ENCODE measurements at regions not wholly inside any gene's neighbourhood (a gene's known extent, or its start where the extent isn't known, plus 50 kb on each side); places are given as distances from the start of the nearest gene placed in this dataset.

DNA sequence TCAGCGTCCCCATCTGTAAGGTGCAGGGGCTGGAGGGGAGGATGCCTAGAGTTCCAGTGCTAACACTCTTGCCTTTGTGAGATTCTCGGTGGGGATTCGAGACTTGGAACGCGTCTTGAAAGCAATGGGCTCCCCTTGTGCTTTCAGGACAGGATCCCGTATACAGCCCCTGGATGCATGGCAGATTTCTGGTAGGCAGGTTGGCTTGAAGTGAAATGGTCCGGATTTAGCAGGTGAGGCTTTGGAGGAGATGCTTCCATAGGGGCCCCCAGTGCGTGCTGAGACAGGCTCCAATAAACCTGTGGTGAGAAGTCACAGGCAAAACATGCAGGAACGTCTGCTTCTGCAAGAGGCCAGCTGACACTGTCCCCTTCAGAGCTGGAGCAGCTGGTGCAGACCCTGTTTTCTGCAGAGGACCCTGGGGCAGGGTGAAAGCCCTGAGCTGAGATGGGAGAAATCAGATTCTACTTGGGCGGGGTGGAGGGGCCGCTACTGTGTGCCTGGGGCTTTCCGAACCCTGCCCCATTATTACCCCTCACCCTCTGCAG lies 270.4 kb downstream of the PTPRU start:
- ATAC-seq (replicated peaks in 1 of 2): no peak
- no peaks in the 10 kb centered on the region for H3K36me3 Mint-ChIP-seq (ENCODE audit: insufficient read depth in 2 of 2)
- no peak overlapping the region for H3K27ac Mint-ChIP-seq
- H3K4me1 Mint-ChIP-seq (ENCODE audit: low read depth): no peaks in the 10 kb centered on the region
- no peak overlapping the region for H3K4me3 Mint-ChIP-seq
- DNase-seq: no peak
- peaks cover 17% of the 10 kb centered on the region for H3K27me3 Mint-ChIP-seq (ENCODE audit: low read depth)
- peaks cover 0 to 2% of the 10 kb centered on the region in 2 donors for H3K9me3 Mint-ChIP-seq

DNA sequence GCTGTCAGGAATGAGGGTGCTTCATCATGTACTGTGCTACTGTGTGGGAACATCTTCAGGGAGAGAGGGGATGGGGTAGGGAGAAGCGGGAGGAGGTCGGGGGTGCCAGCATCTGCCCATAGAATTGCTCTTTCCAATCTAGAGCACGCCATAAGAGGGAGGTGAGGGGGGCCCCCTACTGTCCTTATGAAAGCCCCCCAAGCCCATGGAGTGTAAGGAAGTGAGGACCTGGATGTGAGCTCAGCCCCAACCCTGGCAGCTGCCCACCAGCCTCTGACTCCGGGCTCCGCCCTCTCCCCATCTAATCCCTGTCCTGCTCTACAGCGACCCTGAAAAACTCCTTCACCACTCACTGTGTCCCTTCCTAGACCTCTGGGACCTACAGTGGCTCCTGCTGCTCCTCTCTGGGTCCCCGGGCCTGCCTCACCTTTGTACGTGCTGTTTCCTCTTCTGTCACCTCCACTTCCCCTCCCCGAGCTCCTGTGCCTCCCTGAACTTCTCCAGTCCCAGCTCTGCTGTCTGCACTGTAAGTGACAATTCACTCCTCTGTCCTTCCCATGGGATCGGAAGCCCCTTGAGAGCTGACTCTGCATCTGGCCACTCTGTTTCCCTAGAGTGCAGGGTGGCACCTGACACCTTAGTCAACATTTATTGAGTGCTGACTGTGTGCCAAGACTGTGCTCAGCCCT lies 269.4 kb downstream of the PTPRU start:
- no peaks in the 10 kb centered on the region for H3K4me1 Mint-ChIP-seq (ENCODE audit: low read depth)
- peaks cover 17% of the 10 kb centered on the region for H3K27me3 Mint-ChIP-seq (ENCODE audit: low read depth)
- H3K36me3 Mint-ChIP-seq (ENCODE audit: insufficient read depth in 2 of 2): no peaks in the 10 kb centered on the region
- H3K4me3 Mint-ChIP-seq: no peak overlapping the region
- H3K9me3 Mint-ChIP-seq: no peaks in the 10 kb centered on the region
- H3K27ac Mint-ChIP-seq: no peak overlapping the region
- ATAC-seq (replicated peaks in 1 of 2) (no peak), DNase-seq (no peak)

DNA sequence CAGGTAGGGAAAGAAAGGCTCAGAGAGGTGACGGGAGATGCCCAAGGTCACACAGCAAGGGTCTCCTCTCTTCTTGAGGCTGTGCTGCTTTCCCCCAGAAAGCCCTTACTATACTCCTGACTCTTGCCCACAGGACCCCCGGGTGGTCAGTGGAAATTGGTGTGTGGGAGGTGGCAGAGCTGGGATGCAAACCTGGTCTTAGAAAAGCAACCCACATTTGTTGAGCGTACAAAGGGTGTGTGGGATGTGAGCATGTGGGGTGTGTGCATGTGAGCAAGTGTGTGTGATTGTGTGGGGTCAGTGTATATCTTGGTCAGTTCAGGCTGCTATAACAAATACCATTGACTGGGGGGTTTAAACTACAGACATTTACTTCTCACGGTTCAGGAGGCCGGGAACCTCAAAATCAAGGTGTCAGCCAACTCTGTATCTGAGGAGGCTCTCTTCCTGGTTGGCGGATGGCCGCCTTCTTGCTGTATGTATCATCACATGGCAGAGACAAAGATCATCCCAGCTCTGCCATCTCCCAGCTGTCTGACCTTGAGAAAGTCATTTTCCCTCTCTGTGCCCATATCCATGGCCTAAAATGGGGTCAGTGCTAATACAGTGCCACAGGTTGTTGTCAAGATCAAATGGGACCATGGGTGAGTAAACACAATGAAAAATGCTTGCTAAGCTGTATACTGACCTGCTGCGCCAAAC lies 268.5 kb downstream of the PTPRU start:
- peaks cover 19% of the 10 kb centered on the region for H3K27me3 Mint-ChIP-seq (ENCODE audit: low read depth)
- no peaks in the 10 kb centered on the region for H3K36me3 Mint-ChIP-seq (ENCODE audit: insufficient read depth in 2 of 2)
- H3K9me3 Mint-ChIP-seq: no peaks in the 10 kb centered on the region
- H3K27ac Mint-ChIP-seq: no peak overlapping the region
- H3K4me1 Mint-ChIP-seq (ENCODE audit: low read depth): no peaks in the 10 kb centered on the region
- DNase-seq (no peak), ATAC-seq (replicated peaks in 1 of 2) (no peak)
- H3K4me3 Mint-ChIP-seq: no peak overlapping the region

DNA sequence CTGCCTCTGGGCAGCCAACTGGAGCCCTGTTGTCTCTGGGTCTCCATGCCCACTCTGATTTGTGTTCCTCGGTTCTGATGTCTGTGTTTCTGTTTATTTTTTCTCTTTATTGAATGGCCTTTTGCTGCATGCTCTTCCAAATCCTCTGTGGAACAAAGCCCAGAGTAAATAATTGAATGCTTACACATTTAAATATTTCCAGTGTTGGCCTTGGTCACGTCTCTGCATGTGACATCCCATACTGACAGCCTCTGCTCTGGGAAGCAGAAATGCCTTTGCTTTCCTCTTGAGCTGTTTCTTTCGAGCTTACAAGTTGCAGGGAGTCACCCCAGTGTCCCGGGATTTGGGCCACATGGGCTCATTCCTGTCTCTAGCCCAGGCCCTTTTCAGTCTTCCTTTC lies 267.9 kb downstream of the PTPRU start:
- no peak for DNase-seq
- no peak overlapping the region for H3K4me3 Mint-ChIP-seq
- peaks cover 26% of the 10 kb centered on the region for H3K27me3 Mint-ChIP-seq (ENCODE audit: low read depth)
- H3K4me1 Mint-ChIP-seq (ENCODE audit: low read depth): no peaks in the 10 kb centered on the region
- no peaks in the 10 kb centered on the region for H3K9me3 Mint-ChIP-seq
- ATAC-seq (replicated peaks in 1 of 2): no peak
- no peak overlapping the region for H3K27ac Mint-ChIP-seq
- no peaks in the 10 kb centered on the region for H3K36me3 Mint-ChIP-seq (ENCODE audit: insufficient read depth in 2 of 2)

DNA sequence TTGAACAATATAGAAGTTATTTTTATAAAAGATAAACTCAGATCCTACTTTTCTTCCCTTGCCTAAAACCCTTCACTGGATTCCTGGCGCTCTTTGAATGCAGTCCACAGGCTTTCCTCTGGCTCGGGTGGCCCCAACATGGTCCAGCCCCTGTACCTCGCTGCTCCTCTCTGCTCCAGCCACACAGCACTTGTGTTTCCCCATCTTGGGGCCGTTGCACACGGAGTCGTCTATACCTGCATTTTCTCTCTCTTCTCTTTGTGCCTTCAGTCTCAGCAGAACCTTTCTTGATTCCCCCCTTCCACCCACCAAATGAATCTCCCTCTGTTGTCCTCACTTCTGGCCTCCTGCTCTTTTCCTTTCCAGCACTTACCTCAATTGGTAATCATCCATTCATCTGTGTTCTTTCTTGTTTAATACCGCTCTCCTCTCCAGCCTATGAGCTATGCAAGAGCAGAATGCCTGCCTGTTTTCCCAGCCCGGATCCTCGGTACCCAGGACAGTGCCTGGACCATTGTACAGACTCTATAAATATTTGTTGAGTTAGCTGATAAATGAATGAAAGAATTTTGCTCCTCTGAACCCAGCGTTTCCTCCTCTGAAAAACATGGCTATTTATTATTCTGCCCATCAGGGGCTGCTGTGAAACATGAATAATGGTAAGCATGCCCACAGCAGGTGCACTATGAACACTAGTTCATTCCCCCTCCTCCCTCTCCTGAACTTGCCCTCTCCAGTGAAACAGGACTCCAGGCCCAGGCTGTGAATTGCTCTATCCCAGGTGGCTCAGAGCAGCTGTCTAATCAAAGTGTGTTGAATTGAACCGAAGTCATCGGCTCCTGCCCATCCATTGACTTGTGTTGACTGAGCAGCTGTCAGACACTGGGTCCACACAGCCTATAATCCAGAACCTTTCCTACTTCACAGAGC lies 266.9 kb downstream of the PTPRU start:
- Mint-ChIP-seq H3K4me3 (no peak overlapping the region), H3K4me1 (ENCODE audit: low read depth) (no peaks in the 10 kb centered on the region), H3K9me3 (no peaks in the 10 kb centered on the region), H3K36me3 (ENCODE audit: insufficient read depth in 2 of 2) (no peaks in the 10 kb centered on the region), H3K27me3 (ENCODE audit: low read depth) (peaks cover 27% of the 10 kb centered on the region), H3K27ac (no peak overlapping the region)
- ATAC-seq (replicated peaks in 1 of 2) (no peak), DNase-seq (no peak)

DNA sequence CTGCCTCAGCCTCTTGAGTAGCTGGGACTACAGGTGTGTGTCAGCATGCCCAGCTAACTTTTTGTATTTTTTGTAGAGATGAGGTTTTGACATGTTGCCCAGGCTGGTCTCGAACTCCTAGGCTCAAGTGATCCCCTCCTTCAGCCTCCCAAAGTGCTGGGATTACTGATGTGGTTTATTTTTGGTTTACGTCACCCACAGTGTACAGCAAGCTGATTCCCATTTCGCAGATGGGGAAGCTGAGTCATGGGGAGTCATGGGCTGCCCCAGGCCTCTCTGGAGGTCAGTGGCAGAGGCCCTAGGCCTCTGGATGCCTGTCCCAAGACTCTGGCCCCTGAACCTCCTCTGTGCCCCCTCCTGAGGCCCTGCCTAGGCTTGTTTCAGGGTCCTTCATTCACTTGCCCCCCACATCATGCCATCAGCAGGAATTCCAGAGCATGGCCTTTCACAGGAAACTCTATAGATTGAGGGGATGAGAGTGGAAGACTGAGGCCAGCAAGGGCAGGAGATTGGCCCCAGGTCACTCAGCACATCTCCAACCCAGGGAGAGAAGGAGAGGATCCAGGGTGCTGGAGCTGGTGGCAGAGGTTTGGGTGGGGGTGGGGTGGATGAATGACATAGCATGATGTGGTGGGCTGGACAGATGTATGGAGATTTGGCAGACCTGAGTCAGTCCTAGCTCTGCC lies 266.0 kb downstream of the PTPRU start:
- no peaks in the 10 kb centered on the region for H3K4me1 Mint-ChIP-seq (ENCODE audit: low read depth)
- ATAC-seq (replicated peaks in 1 of 2) (no peak), DNase-seq (no peak)
- no peaks in the 10 kb centered on the region for H3K36me3 Mint-ChIP-seq (ENCODE audit: insufficient read depth in 2 of 2)
- no peak overlapping the region for H3K4me3 Mint-ChIP-seq
- peaks cover 27% of the 10 kb centered on the region for H3K27me3 Mint-ChIP-seq (ENCODE audit: low read depth)
- no peaks in the 10 kb centered on the region for H3K9me3 Mint-ChIP-seq
- no peak overlapping the region for H3K27ac Mint-ChIP-seq

DNA sequence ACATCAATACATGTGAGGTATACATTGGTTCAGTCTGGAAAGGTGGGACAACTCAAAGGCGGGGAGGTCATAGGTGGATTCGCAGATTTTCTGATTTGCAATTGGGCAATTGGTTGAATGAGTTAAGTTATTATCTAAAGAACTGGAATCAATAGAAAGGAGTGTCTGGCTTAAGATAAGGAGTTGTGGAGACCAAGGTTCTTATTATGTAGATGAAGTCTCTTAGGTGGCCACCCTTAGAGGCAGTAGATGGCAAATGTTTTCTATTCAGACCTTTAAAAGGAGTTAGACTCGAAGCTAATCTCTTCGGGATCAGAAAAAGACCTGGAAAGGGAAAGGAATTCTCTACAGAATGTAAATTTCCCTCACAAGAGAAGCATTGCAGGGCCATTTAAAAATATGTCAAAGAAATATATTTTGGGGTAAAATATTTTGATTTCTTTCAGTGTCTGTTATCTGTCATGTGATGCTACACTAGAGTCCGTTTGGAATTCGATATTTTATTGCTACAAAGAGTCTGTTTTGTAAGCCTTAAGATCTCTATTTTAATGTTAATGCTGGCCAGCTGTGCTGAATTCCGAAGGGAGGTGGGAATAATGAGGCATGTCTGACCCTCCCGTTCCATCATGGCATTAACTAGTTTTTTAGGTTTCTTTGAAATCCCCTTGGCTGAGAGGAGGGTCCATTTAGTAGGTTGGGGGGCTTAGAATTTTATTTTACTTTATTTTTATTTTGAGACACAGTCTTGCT lies 265.1 kb downstream of the PTPRU start:
- ATAC-seq (replicated peaks in 1 of 2) (no peak), DNase-seq (no peak)
- Mint-ChIP-seq H3K36me3 (ENCODE audit: insufficient read depth in 2 of 2) (no peaks in the 10 kb centered on the region), H3K4me3 (no peak overlapping the region), H3K27ac (no peak overlapping the region), H3K4me1 (ENCODE audit: low read depth) (no peaks in the 10 kb centered on the region), H3K27me3 (ENCODE audit: low read depth) (peaks cover 27% of the 10 kb centered on the region), H3K9me3 (no peaks in the 10 kb centered on the region)

DNA sequence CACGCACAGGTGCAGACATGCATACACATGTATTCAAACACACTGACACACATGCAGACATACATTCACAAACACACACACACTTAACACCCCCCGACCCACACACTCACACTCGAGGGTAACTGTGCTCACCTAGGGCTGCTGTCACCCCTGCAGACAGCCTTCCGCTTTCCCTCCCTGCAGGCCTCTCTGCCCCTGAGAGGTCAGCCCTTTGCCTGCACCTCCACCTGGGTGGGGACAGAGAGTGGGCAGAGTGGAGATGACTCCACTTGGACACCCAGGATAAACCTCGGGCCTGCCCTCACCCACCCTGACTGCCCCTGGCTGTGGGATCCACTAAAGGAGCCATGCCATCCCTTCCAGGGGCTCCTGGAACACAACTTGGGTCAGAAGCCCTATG lies 264.3 kb downstream of the PTPRU start:
- H3K4me3 Mint-ChIP-seq: no peak overlapping the region
- no peaks in the 10 kb centered on the region for H3K36me3 Mint-ChIP-seq (ENCODE audit: insufficient read depth in 2 of 2)
- H3K27ac Mint-ChIP-seq: no peak overlapping the region
- no peaks in the 10 kb centered on the region for H3K9me3 Mint-ChIP-seq
- no peaks in the 10 kb centered on the region for H3K4me1 Mint-ChIP-seq (ENCODE audit: low read depth)
- H3K27me3 Mint-ChIP-seq (ENCODE audit: low read depth): peaks cover 21% of the 10 kb centered on the region
- ATAC-seq (replicated peaks in 1 of 2) (no peak), DNase-seq (no peak)

DNA sequence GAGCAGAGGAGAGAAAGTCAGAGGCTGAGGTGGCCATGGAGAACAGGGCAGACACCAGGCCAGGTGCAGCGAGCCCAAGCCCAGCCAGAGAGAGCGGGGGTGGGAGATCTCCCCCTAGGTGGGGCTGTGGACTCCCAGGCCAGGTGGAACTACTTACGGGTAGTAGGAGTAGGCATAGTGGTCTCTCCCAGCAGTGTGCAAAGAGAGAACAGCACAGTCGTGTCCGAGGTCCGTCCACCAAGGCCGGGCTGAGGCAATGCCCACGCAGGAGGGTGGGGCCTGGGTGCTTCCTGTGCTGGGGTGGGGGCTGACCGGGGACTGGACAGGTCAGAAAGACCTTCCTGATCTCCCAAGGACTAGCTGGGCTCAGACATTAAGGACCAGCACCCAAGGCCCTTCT lies 263.7 kb downstream of the PTPRU start:
- no peaks in the 10 kb centered on the region for H3K36me3 Mint-ChIP-seq (ENCODE audit: insufficient read depth in 2 of 2)
- no peaks in the 10 kb centered on the region for H3K4me1 Mint-ChIP-seq (ENCODE audit: low read depth)
- H3K9me3 Mint-ChIP-seq: no peaks in the 10 kb centered on the region
- DNase-seq: no peak
- no peak overlapping the region for H3K27ac Mint-ChIP-seq
- no peak for ATAC-seq (replicated peaks in 1 of 2)
- no peak overlapping the region for H3K4me3 Mint-ChIP-seq
- H3K27me3 Mint-ChIP-seq (ENCODE audit: low read depth): peaks cover 20% of the 10 kb centered on the region

DNA sequence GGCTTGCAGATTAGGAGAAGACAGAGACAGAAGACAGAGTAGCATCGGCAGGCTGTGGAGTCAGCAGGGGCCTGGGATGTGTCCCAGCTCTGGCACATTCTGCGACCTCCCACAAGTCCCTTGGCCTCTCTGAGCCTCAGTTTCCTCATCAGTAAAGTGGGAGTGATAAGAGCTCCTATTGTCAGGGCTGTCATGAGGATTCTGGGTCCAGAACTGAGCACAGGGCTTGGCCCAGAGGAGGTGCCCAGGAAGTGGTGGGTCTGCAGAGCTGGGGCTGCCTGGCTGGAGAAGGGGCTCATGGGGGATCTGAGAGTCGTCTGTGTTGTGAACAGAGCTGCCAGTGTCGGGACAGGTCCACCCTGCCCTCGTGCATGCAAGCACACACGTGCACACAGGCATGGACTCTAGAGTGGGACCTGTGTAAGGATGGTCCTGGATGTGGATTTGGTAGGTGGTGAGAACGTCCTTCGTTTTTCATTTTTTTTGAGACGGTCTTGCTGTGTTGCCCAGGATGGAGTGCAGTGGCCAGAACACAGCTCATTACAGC lies 262.9 kb downstream of the PTPRU start:
- no peak for ATAC-seq (replicated peaks in 1 of 2)
- Mint-ChIP-seq H3K4me3 (no peak overlapping the region), H3K4me1 (ENCODE audit: low read depth) (no peaks in the 10 kb centered on the region), H3K27ac (no peak overlapping the region), H3K9me3 (peaks cover 1 to 2% of the 10 kb centered on the region in 2 donors), H3K27me3 (ENCODE audit: low read depth) (peaks cover 20% of the 10 kb centered on the region), H3K36me3 (ENCODE audit: insufficient read depth in 2 of 2) (no peaks in the 10 kb centered on the region)
- no peak for DNase-seq

DNA sequence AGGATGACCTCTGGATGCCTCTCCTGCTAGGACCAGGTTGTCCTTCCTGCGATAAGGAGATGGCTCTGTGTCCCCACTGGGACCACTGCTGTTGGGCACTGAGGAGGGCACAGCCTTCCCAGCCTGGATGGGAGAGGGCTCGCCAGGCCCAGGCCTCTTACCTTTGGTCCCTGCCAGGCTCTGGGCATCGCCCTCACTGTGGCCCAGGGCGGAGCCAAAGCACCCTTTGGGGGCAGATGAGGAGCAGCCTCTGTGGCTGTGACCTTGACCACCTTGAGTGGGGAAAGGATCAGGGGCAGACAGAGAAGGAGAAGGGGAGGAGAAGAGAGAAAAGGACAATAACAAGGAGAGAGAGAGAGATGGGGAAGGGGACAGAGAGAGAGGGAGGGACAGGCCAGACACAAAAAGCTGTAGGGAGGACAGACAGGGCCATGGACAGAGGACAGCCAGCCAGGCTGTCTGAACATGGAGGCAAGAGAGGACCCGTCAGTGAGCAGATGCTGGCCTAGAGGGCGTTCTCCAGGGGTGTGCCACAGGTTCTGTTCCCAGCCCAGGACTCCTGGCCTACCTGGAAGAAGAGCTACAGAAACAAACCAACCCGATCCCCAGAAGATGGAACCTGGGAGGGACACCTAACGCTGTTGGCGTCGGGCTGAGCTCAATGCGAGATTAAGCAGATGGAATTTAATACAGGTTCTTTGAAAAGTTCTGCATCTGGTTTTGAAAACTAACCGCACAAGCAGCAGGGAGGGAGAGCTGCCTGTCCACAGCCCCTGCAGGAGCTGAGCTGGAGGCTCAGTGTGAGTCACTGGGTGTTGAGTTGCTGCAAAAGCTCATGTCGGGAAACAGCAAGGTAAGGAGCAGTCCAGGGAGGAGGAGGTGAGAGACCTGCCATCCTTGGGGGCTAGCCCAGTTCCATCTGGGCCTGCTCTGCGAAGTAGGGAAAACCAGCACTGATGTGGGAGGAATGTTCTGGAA lies 262.1 kb downstream of the PTPRU start:
- Mint-ChIP-seq H3K4me3 (no peak overlapping the region), H3K27me3 (ENCODE audit: low read depth) (peaks cover 17% of the 10 kb centered on the region), H3K36me3 (ENCODE audit: insufficient read depth in 2 of 2) (no peaks in the 10 kb centered on the region), H3K4me1 (ENCODE audit: low read depth) (no peaks in the 10 kb centered on the region), H3K9me3 (peaks cover 1 to 2% of the 10 kb centered on the region in 2 donors), H3K27ac (no peak overlapping the region)
- DNase-seq: no peak
- ATAC-seq (replicated peaks in 1 of 2): no peak

All from activated T-cell treated with anti-CD3 and anti-CD28 coated beads, Interleukin-2, amount 50 U/mL, for 72 hours (primary cell).